ENCODE measurements at regions not wholly inside any gene's neighbourhood (a gene's known extent, or its start where the extent isn't known, plus 50 kb on each side); places are given as distances from the start of the nearest gene placed in this dataset.

GRCh38 chr11:79953629-79954028, 512.8 kb upstream of the TENM4 start:
- POLR2A ChIA-PET = no interaction called here
- CTCF ChIA-PET = no interaction called here
- TF ChIP-seq FOXS1 (CRISPR knock-in tag; IDR thresholded peaks at IDR 0.05) = no peak
- no peak for TF ChIP-seq RARB (CRISPR knock-in tag; IDR thresholded peaks at IDR 0.05)
- no peak for TF ChIP-seq MAX (IDR thresholded peaks at IDR 0.05)
- no peak for TF ChIP-seq SREBF2 (IDR thresholded peaks at IDR 0.05)
- TF ChIP-seq SMC3 (IDR thresholded peaks at IDR 0.05) = no peak
- TF ChIP-seq ZNF302 (CRISPR knock-in tag; IDR thresholded peaks at IDR 0.05) = no peak
- no peak for TF ChIP-seq FOSB (CRISPR knock-in tag; IDR thresholded peaks at IDR 0.05)
- no peak for TF ChIP-seq HDAC2 (IDR thresholded peaks at IDR 0.05)
- no peak for TF ChIP-seq USF2 (IDR thresholded peaks at IDR 0.05)
- no peak for TF ChIP-seq RFX5 (IDR thresholded peaks at IDR 0.05)
- TF ChIP-seq HOXB5 (CRISPR knock-in tag; IDR thresholded peaks at IDR 0.05) = no peak
- Histone ChIP-seq H3K4me2 (no peak overlapping the region), H3K9me3 (0 out of 3 replicates have a peak, but pooled peaks cover 2% of the 10 kb centered on the region), H3K27ac (no peak overlapping the region), H3K4me3 (no peak overlapping the region), H3K4me1 (no peaks in the 10 kb centered on the region)
- ATAC-seq (no peak), DNase-seq (ENCODE audit: low read depth in 1 of 2, low spot score in 1 of 2) (no peak), FAIRE-seq (no peak)
- 0% methylated on average over 1 of the region's 1 CpG for WGBS (ENCODE audit: missing lambda C conversion rate)

GRCh38 chr11:79950741-79951140, 509.9 kb upstream of the TENM4 start:
- Histone ChIP-seq H3K27ac (no peak overlapping the region), H3K4me2 (no peak overlapping the region), H3K4me1 (no peaks in the 10 kb centered on the region), H3K4me3 (no peak overlapping the region), H3K9me3 (no peaks in the 10 kb centered on the region)
- no peak for ATAC-seq
- TF ChIP-seq BCL3 (IDR thresholded peaks at IDR 0.05) (no peak), POLR2AphosphoS2 (conservative IDR thresholded peaks at IDR 0.05; ENCODE audit: low read length) (no peak), HES2 (IDR thresholded peaks at IDR 0.05) (no peak), CEBPB (IDR thresholded peaks at IDR 0.05) (no peak), CHD2 (IDR thresholded peaks at IDR 0.05; ENCODE audit: low read length, partially characterized antibody) (no peak), PBX3 (IDR thresholded peaks at IDR 0.05) (no peak), FOSB (CRISPR knock-in tag; IDR thresholded peaks at IDR 0.05) (no peak), NPAS2 (CRISPR knock-in tag; IDR thresholded peaks at IDR 0.05; ENCODE audit: borderline replicate concordance) (no peak), FOXS1 (CRISPR knock-in tag; IDR thresholded peaks at IDR 0.05) (no peak)
- no peak for DNase-seq (ENCODE audit: low read depth in 1 of 2, low spot score in 1 of 2)
- CTCF ChIA-PET = interaction anchor here (1.2 to 1.4 kb wide), 2 partner anchors 8 to 9 kb away, joined by 3 read pairs; no protein-coding TSS in a partner anchor
- POLR2A ChIA-PET = no interaction called here
- no peak for FAIRE-seq
- WGBS (ENCODE audit: missing lambda C conversion rate) = 4% methylated on average over 4 of the region's 4 CpGs

- POLR2A ChIA-PET = no interaction called here
- no peak overlapping the region for H3K27ac ChIP-seq
- H3K4me3 ChIP-seq = no peak overlapping the region
- DNase-seq (ENCODE audit: low read depth in 1 of 2, low spot score in 1 of 2) = no peak
- no peak overlapping the region for H3K4me2 ChIP-seq
- H3K4me1 ChIP-seq = no peaks in the 10 kb centered on the region
- WGBS (ENCODE audit: missing lambda C conversion rate) = 0% methylated on average over 4 of the region's 4 CpGs
- CTCF ChIA-PET = interaction anchor here (1.2 to 1.4 kb wide), 2 partner anchors 9 kb away, joined by 3 read pairs; no protein-coding TSS in a partner anchor
- TF ChIP-seq HOXA7 (CRISPR knock-in tag; IDR thresholded peaks at IDR 0.05) = no peak
- TF ChIP-seq MYC (IDR thresholded peaks at IDR 0.05; ENCODE audit: borderline replicate concordance, low read length) = no peak
- TF ChIP-seq TP53 (CRISPR knock-in tag; IDR thresholded peaks at IDR 0.05) = no peak
- no peak for TF ChIP-seq RNF2 (IDR thresholded peaks at IDR 0.05; ENCODE audit: borderline replicate concordance, low read depth)
- TF ChIP-seq HDAC2 (IDR thresholded peaks at IDR 0.05) = no peak
- TF ChIP-seq KDM5A (IDR thresholded peaks at IDR 0.05) = no peak
- TF ChIP-seq POLR2AphosphoS2 (conservative IDR thresholded peaks at IDR 0.05; ENCODE audit: low read length) = no peak
- no peak for TF ChIP-seq RCOR1 (IDR thresholded peaks at IDR 0.05; ENCODE audit: low read depth, low read length)
- no peak for TF ChIP-seq HOXB5 (CRISPR knock-in tag; IDR thresholded peaks at IDR 0.05)
- TF ChIP-seq HES2 (IDR thresholded peaks at IDR 0.05) = no peak
- TF ChIP-seq ESRRA (IDR thresholded peaks at IDR 0.05; ENCODE audit: borderline replicate concordance, low read length) = no peak
- TF ChIP-seq FOSB (CRISPR knock-in tag; IDR thresholded peaks at IDR 0.05) = no peak
- no peak for FAIRE-seq
- no peak for ATAC-seq
- H3K9me3 ChIP-seq = no peaks in the 10 kb centered on the region
These were observed 509.3 kb upstream of the TENM4 start for GRCh38 chr11:79950172-79950571.
